HG03469 (cell line): ENCODE measurements at regions not wholly inside any gene's neighbourhood (a gene's known extent, or its start where the extent isn't known, plus 50 kb on each side); places are given as distances from the start of the nearest gene placed in this dataset.

Source experiments
- ATAC-seq: cut with Tn5 transposase; IDR thresholded peaks from one replicate; pipeline ENCODE4 v1.9.1; 2021; ENCODE audit warnings: mild to moderate bottlenecking, moderate library complexity, moderate number of reproducible peaks; ENCODE audit not compliant: unreplicated experiment

GRCh38 chr5:158309088-158309807 lies 450.3 kb upstream of the CLINT1 start:
- ATAC-seq = no peak

GRCh38 chr5:158308429-158309025 lies 449.6 kb upstream of the CLINT1 start:
- no peak for ATAC-seq

- ATAC-seq = no peak
These were observed 446.9 kb upstream of the CLINT1 start for GRCh38 chr5:158305861-158306260.

- ATAC-seq = no peak
These were observed 445.7 kb upstream of the CLINT1 start for GRCh38 chr5:158304607-158305006.

- ATAC-seq = no peak
These were observed 444.9 kb upstream of the CLINT1 start for GRCh38 chr5:158303883-158304282.

- ATAC-seq = no peak
These were observed 444.3 kb upstream of the CLINT1 start for GRCh38 chr5:158303275-158303674.

GRCh38 chr5:158302029-158302428 lies 443.1 kb upstream of the CLINT1 start:
- no peak for ATAC-seq

GRCh38 chr5:158301186-158301585 lies 442.2 kb upstream of the CLINT1 start:
- ATAC-seq = no peak

GRCh38 chr5:158300256-158300655 lies 441.3 kb upstream of the CLINT1 start:
- ATAC-seq = no peak

- ATAC-seq = no peak
These were observed 438.1 kb upstream of the CLINT1 start for GRCh38 chr5:158297002-158297527.

GRCh38 chr5:158294701-158295100 lies 435.8 kb upstream of the CLINT1 start:
- no peak for ATAC-seq

GRCh38 chr5:158292981-158293380 lies 434.0 kb upstream of the CLINT1 start:
- no peak for ATAC-seq

GRCh38 chr5:158289967-158290366 lies 431.0 kb upstream of the CLINT1 start:
- ATAC-seq = no peak

- ATAC-seq = no peak
These were observed 429.3 kb upstream of the CLINT1 start for GRCh38 chr5:158288272-158288657.

- no peak for ATAC-seq
These were observed 428.8 kb upstream of the CLINT1 start for GRCh38 chr5:158287643-158288271.

- no peak for ATAC-seq
These were observed 427.9 kb upstream of the CLINT1 start for GRCh38 chr5:158286827-158287226.

- no peak for ATAC-seq
These were observed 426.8 kb upstream of the CLINT1 start for GRCh38 chr5:158285698-158286097.

GRCh38 chr5:158284242-158284641 lies 425.3 kb upstream of the CLINT1 start:
- ATAC-seq = no peak

GRCh38 chr5:158283397-158283796 lies 424.5 kb upstream of the CLINT1 start:
- no peak for ATAC-seq

GRCh38 chr5:158278216-158278925 lies 419.4 kb upstream of the CLINT1 start:
- no peak for ATAC-seq

GRCh38 chr5:158277276-158277675 lies 418.3 kb upstream of the CLINT1 start:
- ATAC-seq = no peak
